HEK293 (cell line): ENCODE measurements at regions not wholly inside any gene's neighbourhood (a gene's known extent, or its start where the extent isn't known, plus 50 kb on each side); places are given as distances from the start of the nearest gene placed in this dataset.

Experiments used
- CTCF ChIA-PET: fragments of 350-600 bp; formaldehyde crosslinking; extraction: SDS; loops from one replicate; lab custom pipeline; 2021; ENCODE audit warnings: antibody characterized with exemption; lab: Yijun Ruan, JAX
- POLR2A ChIA-PET: fragments of 300-600 bp; formaldehyde crosslinking; extraction: SDS; loops from one replicate; lab custom pipeline; 2020; ENCODE audit warnings: antibody characterized with exemption, inconsistent platforms; lab: Yijun Ruan, JAX
- H3K27ac ChIP-seq: fragments of 200-500 bp; sonication (Bioruptor generic); 2 replicates; pipeline ENCODE4 v1.5.1; 2014; ENCODE audit warnings: low read depth, low read length, control low read depth, inconsistent platforms; ENCODE audit errors: extremely low read depth
- H3K36me3 ChIP-seq, 2 experiments: fragments of 200-500 bp in 1 of 2; sonication (Bioruptor generic) in 1 of 2; 1 replicate in 1 of 2; 2 replicates in 1 of 2; pipeline ENCODE4 v1.5.1; 2014 to 2017; ENCODE audit warnings: inconsistent platforms in 2 of 2, low read length in 2 of 2; ENCODE audit not compliant: control insufficient read depth in 2 of 2, insufficient read depth in 1 of 2
- H3K4me1 ChIP-seq: fragments of 200-500 bp; sonication (Bioruptor generic); 2 replicates; pipeline ENCODE4 v1.5.1; 2014; ENCODE audit warnings: mild to moderate bottlenecking, low read length, inconsistent platforms; ENCODE audit not compliant: control insufficient read depth, insufficient read depth
- H3K4me3 ChIP-seq: 2 replicates; pipeline ENCODE4 v1.5.1; 2011; ENCODE audit warnings: low read depth, mild to moderate bottlenecking, control low read depth, low read length, moderate library complexity
- H3K9me3 ChIP-seq: fragments of 200-500 bp; sonication (Bioruptor generic); 2 replicates; pipeline ENCODE4 v1.5.1; 2014; ENCODE audit warnings: low read depth, low read length, inconsistent platforms; ENCODE audit not compliant: control insufficient read depth, insufficient read depth
- GLI2 ChIP-seq: fragments of 450-650 bp; formaldehyde crosslinking; IDR thresholded peaks from 2 replicates; pipeline ENCODE4; 2017; ENCODE audit warnings: missing biosample characterization, missing genetic modification characterization, low read depth, borderline replicate concordance
- HOXD13 ChIP-seq: sonication (generic); formaldehyde crosslinking; IDR thresholded peaks from 2 replicates; pipeline ENCODE4 v1.8.0; 2022; ENCODE audit warnings: missing genetic modification reagents, borderline replicate concordance
- SP2 ChIP-seq: fragments of 450-650 bp; formaldehyde crosslinking; IDR thresholded peaks from 2 replicates; pipeline ENCODE4 v1.5.1; 2016; ENCODE audit warnings: missing biosample characterization, missing genetic modification characterization
- WT1 ChIP-seq: fragments of 450-650 bp; formaldehyde crosslinking; IDR thresholded peaks from 2 replicates; pipeline ENCODE4 v1.5.1; 2016; ENCODE audit warnings: missing biosample characterization, missing genetic modification characterization
- ZBTB20 ChIP-seq: fragments of 450-650 bp; formaldehyde crosslinking; IDR thresholded peaks from 2 replicates; pipeline ENCODE4 v1.5.1; 2016; ENCODE audit warnings: missing biosample characterization, missing genetic modification characterization
- ZFP3 ChIP-seq: fragments of 450-650 bp; formaldehyde crosslinking; IDR thresholded peaks from 2 replicates; pipeline ENCODE4 v1.5.1; 2016; ENCODE audit warnings: low read depth, missing biosample characterization, missing genetic modification characterization
- ZIC2 ChIP-seq: fragments of 450-650 bp; formaldehyde crosslinking; IDR thresholded peaks from 2 replicates; pipeline ENCODE4 v1.5.1; 2016; ENCODE audit warnings: missing biosample characterization, missing genetic modification characterization
- ZNF169 ChIP-seq: fragments of 450-650 bp; formaldehyde crosslinking; IDR thresholded peaks from 2 replicates; pipeline ENCODE4 v1.5.1; 2016; ENCODE audit warnings: missing biosample characterization, missing genetic modification characterization
- ZNF311 ChIP-seq: fragments of 450-650 bp; formaldehyde crosslinking; IDR thresholded peaks from 2 replicates; pipeline ENCODE4 v1.5.1; 2017; ENCODE audit warnings: missing biosample characterization, missing genetic modification characterization, borderline replicate concordance
- ZNF354C ChIP-seq: fragments of 450-650 bp; formaldehyde crosslinking; IDR thresholded peaks from 2 replicates; pipeline ENCODE4 v1.5.1; 2016; ENCODE audit warnings: missing biosample characterization, missing genetic modification characterization, low read depth, borderline replicate concordance
- ZNF37A ChIP-seq: fragments of 450-650 bp; IDR thresholded peaks from 2 replicates; pipeline ENCODE4 v1.5.1; 2018; ENCODE audit warnings: missing biosample characterization, missing genetic modification characterization
- ZNF510 ChIP-seq: fragments of 450-650 bp; formaldehyde crosslinking; IDR thresholded peaks from 2 replicates; pipeline ENCODE4 v1.5.1; 2018; ENCODE audit warnings: mild to moderate bottlenecking, missing genetic modification characterization, missing biosample characterization; ENCODE audit not compliant: insufficient replicate concordance
- ZNF600 ChIP-seq: fragments of 450-650 bp; formaldehyde crosslinking; IDR thresholded peaks from 2 replicates; pipeline ENCODE4 v1.5.1; 2016; ENCODE audit warnings: missing biosample characterization, missing genetic modification characterization
- ZNF658 ChIP-seq: fragments of 450-650 bp; formaldehyde crosslinking; IDR thresholded peaks from 2 replicates; pipeline ENCODE4; 2016; ENCODE audit warnings: missing biosample characterization, missing genetic modification characterization
- ZNF701 ChIP-seq: fragments of 450-650 bp; formaldehyde crosslinking; IDR thresholded peaks from 2 replicates; pipeline ENCODE4 v1.5.1; 2016; ENCODE audit warnings: missing biosample characterization, missing genetic modification characterization
- ZNF776 ChIP-seq: fragments of 450-650 bp; formaldehyde crosslinking; IDR thresholded peaks from 2 replicates; pipeline ENCODE4 v1.5.0; 2017; ENCODE audit warnings: missing biosample characterization, missing genetic modification characterization, borderline replicate concordance
- ZNF843 ChIP-seq: fragments of 450-650 bp; formaldehyde crosslinking; IDR thresholded peaks from 2 replicates; pipeline ENCODE4 v1.5.1; 2016; ENCODE audit warnings: missing biosample characterization, missing genetic modification characterization
- TF ChIP-seq, protein P1 (sequence below): fragments of 450-650 bp; formaldehyde crosslinking; IDR thresholded peaks from 2 replicates; pipeline ENCODE4 v1.5.1; 2016; ENCODE audit warnings: missing biosample characterization, missing genetic modification characterization
- TF ChIP-seq, protein P2 (sequence below): fragments of 450-650 bp; formaldehyde crosslinking; IDR thresholded peaks from 2 replicates; pipeline ENCODE4 v1.5.1; 2016; ENCODE audit warnings: missing biosample characterization, missing genetic modification characterization, borderline replicate concordance
- TF ChIP-seq, protein P3 (sequence below): fragments of 450-650 bp; formaldehyde crosslinking; IDR thresholded peaks from 2 replicates; pipeline ENCODE4 v1.5.1; 2017; ENCODE audit warnings: missing biosample characterization, missing genetic modification characterization
- TF ChIP-seq, protein P4 (sequence below): fragments of 450-650 bp; formaldehyde crosslinking; IDR thresholded peaks from 2 replicates; pipeline ENCODE4 v1.5.0; 2017; ENCODE audit warnings: missing biosample characterization, missing genetic modification characterization, borderline replicate concordance
- TF ChIP-seq, protein P5 (sequence below): fragments of 450-650 bp; formaldehyde crosslinking; IDR thresholded peaks from 2 replicates; pipeline ENCODE4 v1.5.1; 2016; ENCODE audit warnings: missing biosample characterization, missing genetic modification characterization
- TF ChIP-seq, protein P6 (sequence below): fragments of 450-650 bp; formaldehyde crosslinking; IDR thresholded peaks from 2 replicates; pipeline ENCODE4 v1.5.1; 2016; ENCODE audit warnings: missing biosample characterization, missing genetic modification characterization

DNA sequence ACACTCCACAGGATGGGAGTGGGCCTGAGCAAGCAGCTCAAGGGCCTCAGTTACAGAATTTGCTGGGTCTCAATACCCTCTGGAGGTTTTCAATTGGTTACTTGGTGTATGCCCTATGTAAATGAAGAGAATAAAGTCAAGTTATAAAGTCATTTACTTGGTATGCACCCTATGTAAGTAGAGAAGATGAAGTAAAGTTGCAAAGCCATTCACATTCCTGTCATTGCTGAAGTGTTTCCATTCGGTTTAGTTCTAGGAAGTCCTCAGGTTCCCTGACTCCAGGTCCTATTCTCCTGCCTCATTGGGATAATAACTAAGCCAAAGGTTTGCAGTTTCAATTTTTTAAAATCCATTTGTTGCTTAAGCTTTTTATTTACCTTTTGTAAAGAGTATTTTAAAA, 272.6 kb upstream of the NPSR1 start:
- POLR2A ChIA-PET = no interaction called here
- H3K4me1 ChIP-seq = no peaks in the 10 kb centered on the region
- CTCF ChIA-PET = no interaction called here

DNA sequence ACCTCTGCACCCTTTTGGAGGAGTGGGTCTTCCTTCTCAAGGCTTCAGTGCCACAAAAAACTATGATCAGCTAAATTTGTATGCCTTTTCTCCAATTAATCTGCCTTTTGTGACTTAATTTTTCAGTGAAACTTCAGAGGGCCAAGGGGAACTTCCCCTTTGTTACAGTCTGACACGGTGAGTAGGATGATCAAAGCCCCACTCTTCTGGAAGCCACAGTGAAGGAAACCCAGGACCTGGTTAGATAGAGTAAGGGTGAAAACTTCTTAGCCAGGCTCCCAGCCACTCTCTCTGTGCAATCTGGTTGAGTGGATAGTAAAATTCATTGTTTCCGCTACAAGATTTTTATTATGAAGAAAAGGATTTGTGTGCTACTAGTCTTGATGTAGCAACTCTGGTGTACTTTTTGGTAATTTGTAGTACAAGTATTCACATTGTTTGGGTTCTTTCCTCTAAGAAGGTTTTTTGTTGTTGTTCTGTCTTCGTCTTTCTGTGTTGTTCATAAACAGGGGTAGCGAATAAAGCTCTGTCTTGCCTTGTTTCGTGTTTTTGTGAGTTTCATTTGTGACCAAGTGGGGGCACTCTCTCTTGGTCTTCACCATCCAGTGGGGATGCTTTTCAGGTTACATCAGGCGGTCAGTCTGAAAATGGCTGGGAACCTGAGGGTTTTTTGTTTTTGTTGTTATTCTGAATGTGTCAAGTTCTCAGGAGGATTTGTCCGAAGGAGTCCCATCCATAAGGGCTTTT, 268.5 kb upstream of the NPSR1 start:
- Histone ChIP-seq H3K36me3 (no peaks in the 10 kb centered on the region), H3K27ac (no peak overlapping the region), H3K4me1 (no peaks in the 10 kb centered on the region), H3K4me3 (no peak overlapping the region), H3K9me3 (no peaks in the 10 kb centered on the region)
- CTCF ChIA-PET = no interaction called here
- POLR2A ChIA-PET = no interaction called here
- no peak for TF ChIP-seq ZNF776
- no peak for TF ChIP-seq ZNF701 (tag by site-specific recombination)
- TF ChIP-seq ZNF658 (tag by site-specific recombination) = no peak
- TF ChIP-seq, protein P1, sequence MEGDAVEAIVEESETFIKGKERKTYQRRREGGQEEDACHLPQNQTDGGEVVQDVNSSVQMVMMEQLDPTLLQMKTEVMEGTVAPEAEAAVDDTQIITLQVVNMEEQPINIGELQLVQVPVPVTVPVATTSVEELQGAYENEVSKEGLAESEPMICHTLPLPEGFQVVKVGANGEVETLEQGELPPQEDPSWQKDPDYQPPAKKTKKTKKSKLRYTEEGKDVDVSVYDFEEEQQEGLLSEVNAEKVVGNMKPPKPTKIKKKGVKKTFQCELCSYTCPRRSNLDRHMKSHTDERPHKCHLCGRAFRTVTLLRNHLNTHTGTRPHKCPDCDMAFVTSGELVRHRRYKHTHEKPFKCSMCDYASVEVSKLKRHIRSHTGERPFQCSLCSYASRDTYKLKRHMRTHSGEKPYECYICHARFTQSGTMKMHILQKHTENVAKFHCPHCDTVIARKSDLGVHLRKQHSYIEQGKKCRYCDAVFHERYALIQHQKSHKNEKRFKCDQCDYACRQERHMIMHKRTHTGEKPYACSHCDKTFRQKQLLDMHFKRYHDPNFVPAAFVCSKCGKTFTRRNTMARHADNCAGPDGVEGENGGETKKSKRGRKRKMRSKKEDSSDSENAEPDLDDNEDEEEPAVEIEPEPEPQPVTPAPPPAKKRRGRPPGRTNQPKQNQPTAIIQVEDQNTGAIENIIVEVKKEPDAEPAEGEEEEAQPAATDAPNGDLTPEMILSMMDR (tag by site-specific recombination) = no peak
- TF ChIP-seq ZFP3 (tag by site-specific recombination) = no peak
- TF ChIP-seq HOXD13 (CRISPR knock-in tag) = no peak
- TF ChIP-seq ZNF510 (tag by site-specific recombination) = no peak
- TF ChIP-seq, protein P2, sequence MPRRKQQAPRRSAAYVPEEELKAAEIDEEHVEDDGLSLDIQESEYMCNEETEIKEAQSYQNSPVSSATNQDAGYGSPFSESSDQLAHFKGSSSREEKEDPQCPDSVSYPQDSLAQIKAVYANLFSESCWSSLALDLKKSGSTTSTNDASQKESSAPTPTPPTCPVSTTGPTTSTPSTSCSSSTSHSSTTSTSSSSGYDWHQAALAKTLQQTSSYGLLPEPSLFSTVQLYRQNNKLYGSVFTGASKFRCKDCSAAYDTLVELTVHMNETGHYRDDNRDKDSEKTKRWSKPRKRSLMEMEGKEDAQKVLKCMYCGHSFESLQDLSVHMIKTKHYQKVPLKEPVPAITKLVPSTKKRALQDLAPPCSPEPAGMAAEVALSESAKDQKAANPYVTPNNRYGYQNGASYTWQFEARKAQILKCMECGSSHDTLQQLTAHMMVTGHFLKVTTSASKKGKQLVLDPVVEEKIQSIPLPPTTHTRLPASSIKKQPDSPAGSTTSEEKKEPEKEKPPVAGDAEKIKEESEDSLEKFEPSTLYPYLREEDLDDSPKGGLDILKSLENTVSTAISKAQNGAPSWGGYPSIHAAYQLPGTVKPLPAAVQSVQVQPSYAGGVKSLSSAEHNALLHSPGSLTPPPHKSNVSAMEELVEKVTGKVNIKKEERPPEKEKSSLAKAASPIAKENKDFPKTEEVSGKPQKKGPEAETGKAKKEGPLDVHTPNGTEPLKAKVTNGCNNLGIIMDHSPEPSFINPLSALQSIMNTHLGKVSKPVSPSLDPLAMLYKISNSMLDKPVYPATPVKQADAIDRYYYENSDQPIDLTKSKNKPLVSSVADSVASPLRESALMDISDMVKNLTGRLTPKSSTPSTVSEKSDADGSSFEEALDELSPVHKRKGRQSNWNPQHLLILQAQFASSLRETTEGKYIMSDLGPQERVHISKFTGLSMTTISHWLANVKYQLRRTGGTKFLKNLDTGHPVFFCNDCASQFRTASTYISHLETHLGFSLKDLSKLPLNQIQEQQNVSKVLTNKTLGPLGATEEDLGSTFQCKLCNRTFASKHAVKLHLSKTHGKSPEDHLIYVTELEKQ (tag by site-specific recombination) = no peak
- TF ChIP-seq, protein P3, sequence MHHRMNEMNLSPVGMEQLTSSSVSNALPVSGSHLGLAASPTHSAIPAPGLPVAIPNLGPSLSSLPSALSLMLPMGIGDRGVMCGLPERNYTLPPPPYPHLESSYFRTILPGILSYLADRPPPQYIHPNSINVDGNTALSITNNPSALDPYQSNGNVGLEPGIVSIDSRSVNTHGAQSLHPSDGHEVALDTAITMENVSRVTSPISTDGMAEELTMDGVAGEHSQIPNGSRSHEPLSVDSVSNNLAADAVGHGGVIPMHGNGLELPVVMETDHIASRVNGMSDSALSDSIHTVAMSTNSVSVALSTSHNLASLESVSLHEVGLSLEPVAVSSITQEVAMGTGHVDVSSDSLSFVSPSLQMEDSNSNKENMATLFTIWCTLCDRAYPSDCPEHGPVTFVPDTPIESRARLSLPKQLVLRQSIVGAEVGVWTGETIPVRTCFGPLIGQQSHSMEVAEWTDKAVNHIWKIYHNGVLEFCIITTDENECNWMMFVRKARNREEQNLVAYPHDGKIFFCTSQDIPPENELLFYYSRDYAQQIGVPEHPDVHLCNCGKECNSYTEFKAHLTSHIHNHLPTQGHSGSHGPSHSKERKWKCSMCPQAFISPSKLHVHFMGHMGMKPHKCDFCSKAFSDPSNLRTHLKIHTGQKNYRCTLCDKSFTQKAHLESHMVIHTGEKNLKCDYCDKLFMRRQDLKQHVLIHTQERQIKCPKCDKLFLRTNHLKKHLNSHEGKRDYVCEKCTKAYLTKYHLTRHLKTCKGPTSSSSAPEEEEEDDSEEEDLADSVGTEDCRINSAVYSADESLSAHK (tag by site-specific recombination) = no peak
- TF ChIP-seq ZNF843 (tag by site-specific recombination) = no peak

More for the DNA sequence above, 272.6 kb upstream of the NPSR1 start:
- Histone ChIP-seq H3K4me3 (no peak overlapping the region), H3K9me3 (no peaks in the 10 kb centered on the region), H3K27ac (no peak overlapping the region), H3K36me3 (no peaks in the 10 kb centered on the region)
- no peak for TF ChIP-seq SP2 (tag by site-specific recombination)
- TF ChIP-seq, protein P4, sequence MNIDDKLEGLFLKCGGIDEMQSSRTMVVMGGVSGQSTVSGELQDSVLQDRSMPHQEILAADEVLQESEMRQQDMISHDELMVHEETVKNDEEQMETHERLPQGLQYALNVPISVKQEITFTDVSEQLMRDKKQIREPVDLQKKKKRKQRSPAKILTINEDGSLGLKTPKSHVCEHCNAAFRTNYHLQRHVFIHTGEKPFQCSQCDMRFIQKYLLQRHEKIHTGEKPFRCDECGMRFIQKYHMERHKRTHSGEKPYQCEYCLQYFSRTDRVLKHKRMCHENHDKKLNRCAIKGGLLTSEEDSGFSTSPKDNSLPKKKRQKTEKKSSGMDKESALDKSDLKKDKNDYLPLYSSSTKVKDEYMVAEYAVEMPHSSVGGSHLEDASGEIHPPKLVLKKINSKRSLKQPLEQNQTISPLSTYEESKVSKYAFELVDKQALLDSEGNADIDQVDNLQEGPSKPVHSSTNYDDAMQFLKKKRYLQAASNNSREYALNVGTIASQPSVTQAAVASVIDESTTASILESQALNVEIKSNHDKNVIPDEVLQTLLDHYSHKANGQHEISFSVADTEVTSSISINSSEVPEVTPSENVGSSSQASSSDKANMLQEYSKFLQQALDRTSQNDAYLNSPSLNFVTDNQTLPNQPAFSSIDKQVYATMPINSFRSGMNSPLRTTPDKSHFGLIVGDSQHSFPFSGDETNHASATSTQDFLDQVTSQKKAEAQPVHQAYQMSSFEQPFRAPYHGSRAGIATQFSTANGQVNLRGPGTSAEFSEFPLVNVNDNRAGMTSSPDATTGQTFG = no peak
- TF ChIP-seq ZIC2 (tag by site-specific recombination) = no peak
- no peak for TF ChIP-seq ZBTB20
- no peak for TF ChIP-seq ZNF169 (tag by site-specific recombination)
- no peak for TF ChIP-seq ZNF311
- TF ChIP-seq, protein P5, sequence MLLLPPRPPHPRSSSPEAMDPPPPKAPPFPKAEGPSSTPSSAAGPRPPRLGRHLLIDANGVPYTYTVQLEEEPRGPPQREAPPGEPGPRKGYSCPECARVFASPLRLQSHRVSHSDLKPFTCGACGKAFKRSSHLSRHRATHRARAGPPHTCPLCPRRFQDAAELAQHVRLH (tag by site-specific recombination) = no peak
- TF ChIP-seq ZNF37A (tag by site-specific recombination) = no peak
- no peak for TF ChIP-seq GLI2 (tag by site-specific recombination)
- TF ChIP-seq, protein P6, sequence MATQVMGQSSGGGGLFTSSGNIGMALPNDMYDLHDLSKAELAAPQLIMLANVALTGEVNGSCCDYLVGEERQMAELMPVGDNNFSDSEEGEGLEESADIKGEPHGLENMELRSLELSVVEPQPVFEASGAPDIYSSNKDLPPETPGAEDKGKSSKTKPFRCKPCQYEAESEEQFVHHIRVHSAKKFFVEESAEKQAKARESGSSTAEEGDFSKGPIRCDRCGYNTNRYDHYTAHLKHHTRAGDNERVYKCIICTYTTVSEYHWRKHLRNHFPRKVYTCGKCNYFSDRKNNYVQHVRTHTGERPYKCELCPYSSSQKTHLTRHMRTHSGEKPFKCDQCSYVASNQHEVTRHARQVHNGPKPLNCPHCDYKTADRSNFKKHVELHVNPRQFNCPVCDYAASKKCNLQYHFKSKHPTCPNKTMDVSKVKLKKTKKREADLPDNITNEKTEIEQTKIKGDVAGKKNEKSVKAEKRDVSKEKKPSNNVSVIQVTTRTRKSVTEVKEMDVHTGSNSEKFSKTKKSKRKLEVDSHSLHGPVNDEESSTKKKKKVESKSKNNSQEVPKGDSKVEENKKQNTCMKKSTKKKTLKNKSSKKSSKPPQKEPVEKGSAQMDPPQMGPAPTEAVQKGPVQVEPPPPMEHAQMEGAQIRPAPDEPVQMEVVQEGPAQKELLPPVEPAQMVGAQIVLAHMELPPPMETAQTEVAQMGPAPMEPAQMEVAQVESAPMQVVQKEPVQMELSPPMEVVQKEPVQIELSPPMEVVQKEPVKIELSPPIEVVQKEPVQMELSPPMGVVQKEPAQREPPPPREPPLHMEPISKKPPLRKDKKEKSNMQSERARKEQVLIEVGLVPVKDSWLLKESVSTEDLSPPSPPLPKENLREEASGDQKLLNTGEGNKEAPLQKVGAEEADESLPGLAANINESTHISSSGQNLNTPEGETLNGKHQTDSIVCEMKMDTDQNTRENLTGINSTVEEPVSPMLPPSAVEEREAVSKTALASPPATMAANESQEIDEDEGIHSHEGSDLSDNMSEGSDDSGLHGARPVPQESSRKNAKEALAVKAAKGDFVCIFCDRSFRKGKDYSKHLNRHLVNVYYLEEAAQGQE = no peak
- no peak for TF ChIP-seq WT1 (tag by site-specific recombination)
- no peak for TF ChIP-seq ZNF354C (tag by site-specific recombination)
- TF ChIP-seq ZNF600 (tag by site-specific recombination) = no peak
